ENCODE measurements at regions not wholly inside any gene's neighbourhood (a gene's known extent, or its start where the extent isn't known, plus 50 kb on each side); places are given as distances from the start of the nearest gene placed in this dataset.
"Not testable (repeated sequence)": the region's sequence is repeated elsewhere in the genome, so short reads cannot be mapped to it uniquely, and the experiment has no call there.

DNA sequence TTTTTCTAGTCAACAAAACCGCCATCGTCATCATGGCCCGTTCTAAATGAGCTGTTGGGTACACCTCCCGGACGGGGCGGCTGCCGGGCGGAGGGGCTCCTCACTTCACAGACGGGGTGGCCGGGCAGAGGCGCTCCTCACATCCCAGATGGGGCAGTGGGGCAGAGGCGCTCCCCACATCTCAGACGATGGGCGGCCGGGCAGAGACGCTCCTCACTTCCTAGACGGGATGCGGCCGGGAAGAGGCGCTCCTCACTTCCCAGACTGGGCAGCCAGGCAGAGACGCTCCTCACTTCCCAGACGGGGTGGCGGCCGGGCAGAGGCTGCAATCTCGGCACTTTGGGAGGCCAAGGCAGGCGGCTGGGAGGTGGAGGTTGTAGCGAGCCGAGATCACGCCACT, 250.7 kb upstream of the CNTN5 start:
- H3K36me3 ChIP-seq (ENCODE audit: insufficient read depth, low read length); H3K4me2 ChIP-seq (ENCODE audit: low read depth, low read length, poor library complexity, severe bottlenecking); H3K9me2 ChIP-seq (replicated peaks; ENCODE audit: insufficient read depth, low read length); H3K9ac ChIP-seq (ENCODE audit: low read length); H3K79me2 ChIP-seq (ENCODE audit: low read length); H4K20me1 ChIP-seq (ENCODE audit: insufficient read depth, low read depth, low read length); H2AFZ ChIP-seq (ENCODE audit: low read length); H3K4me1 ChIP-seq (ENCODE audit: low read length); DNase-seq; H3K27me3 ChIP-seq (ENCODE audit: low read length); H3K27ac ChIP-seq (ENCODE audit: low read length); H3K4me3 ChIP-seq (ENCODE audit: low read length): not testable (repeated sequence)
- peaks cover 66% of the 10 kb centered on the region for H3K9me3 ChIP-seq (ENCODE audit: low read length)

DNA sequence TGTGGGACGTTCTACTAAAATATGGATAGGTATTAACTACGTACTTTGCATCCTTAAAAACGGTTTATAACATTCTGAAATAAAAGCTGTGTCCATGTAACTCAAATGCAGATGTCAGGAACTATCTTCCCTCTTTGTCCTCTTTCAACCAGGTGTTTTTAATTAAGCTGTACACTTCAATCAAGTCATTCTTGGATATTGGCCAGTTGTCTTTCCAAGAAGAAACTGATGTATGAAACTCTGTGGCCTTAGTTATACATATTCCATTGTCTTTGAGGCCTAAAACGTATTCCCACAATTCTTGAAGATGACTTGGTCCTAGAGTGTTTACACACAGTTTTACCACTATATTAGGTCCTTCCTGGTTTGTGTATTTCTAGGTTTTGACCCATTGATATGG, 249.0 kb upstream of the CNTN5 start:
- no peak overlapping the region for H3K4me2 ChIP-seq (ENCODE audit: low read depth, low read length, poor library complexity, severe bottlenecking)
- no peaks in the 10 kb centered on the region for H3K27me3 ChIP-seq (ENCODE audit: low read length)
- no peaks in the 10 kb centered on the region for H3K9me2 ChIP-seq (replicated peaks; ENCODE audit: insufficient read depth, low read length)
- H3K4me1 ChIP-seq (ENCODE audit: low read length) = no peaks in the 10 kb centered on the region
- H3K36me3 ChIP-seq (ENCODE audit: insufficient read depth, low read length) = 0 out of 2 replicates have a peak, but pooled peaks cover 5% of the 10 kb centered on the region
- peaks cover 62% of the 10 kb centered on the region for H3K9me3 ChIP-seq (ENCODE audit: low read length)
- H3K4me3 ChIP-seq (ENCODE audit: low read length) = no peak overlapping the region
- no peak overlapping the region for H2AFZ ChIP-seq (ENCODE audit: low read length)
- H3K79me2 ChIP-seq (ENCODE audit: low read length) = no peaks in the 10 kb centered on the region
- no peak overlapping the region for H3K9ac ChIP-seq (ENCODE audit: low read length)
- H3K27ac ChIP-seq (ENCODE audit: low read length) = no peak overlapping the region
- no peaks in the 10 kb centered on the region for H4K20me1 ChIP-seq (ENCODE audit: insufficient read depth, low read depth, low read length)
- DNase-seq = no peak

DNA sequence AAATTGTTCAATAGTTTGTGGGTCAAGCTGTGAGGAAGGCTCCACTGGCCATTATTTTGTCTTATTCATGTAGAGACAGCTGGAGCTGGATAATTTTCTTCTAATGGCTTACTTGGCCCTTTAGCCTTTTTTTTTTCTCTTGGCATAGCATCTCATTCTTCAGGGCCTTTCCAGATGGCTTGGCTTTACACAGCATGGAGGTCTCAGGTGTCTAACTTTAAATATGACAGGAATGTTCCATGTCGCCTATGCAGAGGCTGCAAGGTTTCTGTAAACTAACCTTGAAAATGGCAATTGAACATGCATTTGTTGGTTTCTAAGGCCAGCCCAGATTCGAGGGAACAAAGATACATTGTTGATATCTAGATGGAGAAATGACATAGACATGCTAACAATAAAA, 247.9 kb upstream of the CNTN5 start:
- Histone ChIP-seq H3K79me2 (ENCODE audit: low read length) (no peaks in the 10 kb centered on the region), H3K9me2 (replicated peaks; ENCODE audit: insufficient read depth, low read length) (no peaks in the 10 kb centered on the region), H3K4me1 (ENCODE audit: low read length) (no peaks in the 10 kb centered on the region), H3K27me3 (ENCODE audit: low read length) (no peaks in the 10 kb centered on the region), H3K4me2 (ENCODE audit: low read depth, low read length, poor library complexity, severe bottlenecking) (no peak overlapping the region), H2AFZ (ENCODE audit: low read length) (no peak overlapping the region), H3K36me3 (ENCODE audit: insufficient read depth, low read length) (0 out of 2 replicates have a peak, but pooled peaks cover 5% of the 10 kb centered on the region), H3K9me3 (ENCODE audit: low read length) (peaks cover 60% of the 10 kb centered on the region), H3K4me3 (ENCODE audit: low read length) (no peak overlapping the region), H3K27ac (ENCODE audit: low read length) (no peak overlapping the region), H4K20me1 (ENCODE audit: insufficient read depth, low read depth, low read length) (no peaks in the 10 kb centered on the region), H3K9ac (ENCODE audit: low read length) (no peak overlapping the region)
- no peak for DNase-seq

DNA sequence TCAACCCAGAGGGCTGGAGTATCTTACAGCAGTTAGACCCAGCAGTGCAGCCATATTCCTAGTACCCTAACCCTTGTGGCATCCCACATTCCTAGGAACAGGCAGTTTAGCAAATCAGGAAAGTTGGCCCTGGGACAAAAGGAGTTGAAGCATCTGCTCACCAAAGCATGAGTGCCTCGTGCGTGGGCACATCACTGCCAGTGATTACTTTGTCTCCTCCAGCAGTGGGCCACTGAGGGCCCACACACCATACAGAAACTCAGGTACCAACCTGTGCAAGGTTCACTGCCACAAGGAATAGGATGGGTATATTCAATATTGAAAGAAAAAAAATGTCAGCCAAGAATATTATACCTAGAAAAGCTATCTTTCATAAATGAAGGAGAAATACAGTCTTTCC, 227.5 kb upstream of the CNTN5 start:
- H4K20me1 ChIP-seq (ENCODE audit: insufficient read depth, low read depth, low read length) = no peaks in the 10 kb centered on the region

DNA sequence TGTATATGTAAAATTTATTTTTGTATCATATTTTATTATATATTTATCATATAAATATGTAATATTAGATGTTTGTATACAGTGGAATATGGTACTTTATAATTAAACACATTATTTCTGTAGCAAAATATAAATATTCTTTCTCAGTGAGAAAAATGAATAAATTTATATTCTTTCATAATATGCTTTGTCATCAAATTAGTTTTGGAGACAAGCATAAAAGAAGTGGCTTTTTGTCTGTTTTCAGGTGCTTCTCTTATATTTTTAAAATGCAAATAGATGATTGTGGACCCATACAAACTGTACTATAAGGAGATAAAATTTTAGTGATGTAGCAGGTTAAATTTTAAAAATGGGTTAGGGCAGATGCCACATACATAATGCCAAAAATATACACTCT, 222.4 kb upstream of the CNTN5 start:
- Histone ChIP-seq H3K4me3 (ENCODE audit: low read length) (no peak overlapping the region), H3K9ac (ENCODE audit: low read length) (no peak overlapping the region), H3K79me2 (ENCODE audit: low read length) (no peaks in the 10 kb centered on the region), H2AFZ (ENCODE audit: low read length) (no peak overlapping the region), H3K4me1 (ENCODE audit: low read length) (no peaks in the 10 kb centered on the region), H3K4me2 (ENCODE audit: low read depth, low read length, poor library complexity, severe bottlenecking) (no peak overlapping the region), H3K9me3 (ENCODE audit: low read length) (peaks cover 52% of the 10 kb centered on the region), H3K27me3 (ENCODE audit: low read length) (no peaks in the 10 kb centered on the region), H3K9me2 (replicated peaks; ENCODE audit: insufficient read depth, low read length) (no peaks in the 10 kb centered on the region), H3K36me3 (ENCODE audit: insufficient read depth, low read length) (no peaks in the 10 kb centered on the region), H3K27ac (ENCODE audit: low read length) (no peak overlapping the region), H4K20me1 (ENCODE audit: insufficient read depth, low read depth, low read length) (no peaks in the 10 kb centered on the region)
- no peak for DNase-seq

More for the DNA sequence above, 227.5 kb upstream of the CNTN5 start:
- no peak for DNase-seq
- no peaks in the 10 kb centered on the region for H3K9me2 ChIP-seq (replicated peaks; ENCODE audit: insufficient read depth, low read length)
- H2AFZ ChIP-seq (ENCODE audit: low read length) = no peak overlapping the region
- H3K9ac ChIP-seq (ENCODE audit: low read length) = no peak overlapping the region
- no peaks in the 10 kb centered on the region for H3K27me3 ChIP-seq (ENCODE audit: low read length)
- H3K36me3 ChIP-seq (ENCODE audit: insufficient read depth, low read length) = no peaks in the 10 kb centered on the region
- H3K4me2 ChIP-seq (ENCODE audit: low read depth, low read length, poor library complexity, severe bottlenecking) = no peak overlapping the region
- H3K79me2 ChIP-seq (ENCODE audit: low read length) = no peaks in the 10 kb centered on the region
- peaks cover 65% of the 10 kb centered on the region for H3K9me3 ChIP-seq (ENCODE audit: low read length)
- H3K4me1 ChIP-seq (ENCODE audit: low read length) = no peaks in the 10 kb centered on the region
- no peak overlapping the region for H3K4me3 ChIP-seq (ENCODE audit: low read length)
- no peak overlapping the region for H3K27ac ChIP-seq (ENCODE audit: low read length)

DNA sequence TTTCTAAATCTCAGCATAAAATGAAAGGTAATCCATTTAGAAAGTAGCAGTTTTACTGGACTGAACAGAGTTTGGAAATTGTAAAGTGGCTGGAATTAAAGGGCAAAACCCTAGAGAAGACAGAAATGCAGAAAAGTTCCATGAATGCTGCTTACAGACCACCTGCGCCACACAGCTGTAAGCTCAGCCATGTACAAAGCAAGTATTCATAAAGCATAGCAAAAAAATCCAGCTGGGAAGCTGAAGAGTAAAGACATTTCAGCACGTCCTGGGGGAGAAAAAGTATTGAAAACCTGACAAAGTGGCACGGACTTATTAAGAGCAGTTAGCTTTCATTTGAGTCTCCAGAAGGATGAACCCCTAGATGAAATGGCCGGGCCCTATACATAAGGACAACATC, 220.1 kb upstream of the CNTN5 start:
- Histone ChIP-seq H3K9me2 (replicated peaks; ENCODE audit: insufficient read depth, low read length) (no peaks in the 10 kb centered on the region), H4K20me1 (ENCODE audit: insufficient read depth, low read depth, low read length) (no peaks in the 10 kb centered on the region), H3K4me2 (ENCODE audit: low read depth, low read length, poor library complexity, severe bottlenecking) (no peak overlapping the region), H3K27ac (ENCODE audit: low read length) (no peak overlapping the region), H3K4me1 (ENCODE audit: low read length) (no peaks in the 10 kb centered on the region), H3K27me3 (ENCODE audit: low read length) (no peaks in the 10 kb centered on the region), H3K9me3 (ENCODE audit: low read length) (peaks cover 61% of the 10 kb centered on the region), H3K4me3 (ENCODE audit: low read length) (no peak overlapping the region), H3K36me3 (ENCODE audit: insufficient read depth, low read length) (no peaks in the 10 kb centered on the region), H3K9ac (ENCODE audit: low read length) (no peak overlapping the region), H3K79me2 (ENCODE audit: low read length) (no peaks in the 10 kb centered on the region), H2AFZ (ENCODE audit: low read length) (no peak overlapping the region)
- no peak for DNase-seq

DNA sequence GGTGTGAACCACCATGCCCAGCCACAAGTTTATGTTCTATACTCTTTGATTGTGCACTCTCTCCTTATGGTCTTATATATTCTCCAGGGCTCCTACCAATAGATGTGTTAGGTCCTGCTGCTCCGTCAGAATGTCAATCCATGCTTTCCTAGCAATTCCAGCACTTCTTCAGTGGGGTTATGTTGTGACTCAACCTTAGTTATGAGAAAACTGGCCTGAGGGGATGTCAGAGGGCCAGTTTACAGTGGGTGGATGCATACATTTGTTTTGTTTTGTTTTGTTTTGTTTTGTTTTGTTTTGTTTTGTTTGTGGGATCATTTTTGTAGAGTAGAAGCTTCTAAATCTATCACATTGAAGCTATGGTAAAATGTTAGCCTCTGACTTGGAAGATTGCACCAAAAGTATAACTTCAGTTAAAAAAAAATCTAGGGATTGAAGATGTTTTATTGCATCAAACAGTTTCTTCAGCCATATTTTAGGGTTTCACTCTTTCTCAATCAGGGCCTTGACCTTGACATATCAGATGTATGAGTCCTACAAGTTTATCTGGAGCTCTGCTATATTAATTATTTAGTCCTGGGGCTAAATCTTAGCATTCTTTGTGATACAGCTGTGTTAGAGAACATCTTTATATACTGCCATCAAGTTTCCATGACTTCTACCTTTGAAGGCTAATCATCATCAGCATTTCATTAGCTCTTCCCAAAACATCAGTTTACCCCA, 191.6 kb upstream of the CNTN5 start:
- Histone ChIP-seq H3K36me3 (ENCODE audit: insufficient read depth, low read length) (no peaks in the 10 kb centered on the region), H4K20me1 (ENCODE audit: insufficient read depth, low read depth, low read length) (no peaks in the 10 kb centered on the region), H2AFZ (ENCODE audit: low read length) (no peak overlapping the region), H3K4me1 (ENCODE audit: low read length) (no peaks in the 10 kb centered on the region), H3K27ac (ENCODE audit: low read length) (no peak overlapping the region), H3K79me2 (ENCODE audit: low read length) (no peaks in the 10 kb centered on the region), H3K27me3 (ENCODE audit: low read length) (no peaks in the 10 kb centered on the region), H3K9me3 (ENCODE audit: low read length) (peaks cover 86% of the 10 kb centered on the region), H3K4me2 (ENCODE audit: low read depth, low read length, poor library complexity, severe bottlenecking) (no peak overlapping the region), H3K4me3 (ENCODE audit: low read length) (no peak overlapping the region), H3K9me2 (replicated peaks; ENCODE audit: insufficient read depth, low read length) (no peaks in the 10 kb centered on the region), H3K9ac (ENCODE audit: low read length) (no peak overlapping the region)
- DNase-seq = no peak

DNA sequence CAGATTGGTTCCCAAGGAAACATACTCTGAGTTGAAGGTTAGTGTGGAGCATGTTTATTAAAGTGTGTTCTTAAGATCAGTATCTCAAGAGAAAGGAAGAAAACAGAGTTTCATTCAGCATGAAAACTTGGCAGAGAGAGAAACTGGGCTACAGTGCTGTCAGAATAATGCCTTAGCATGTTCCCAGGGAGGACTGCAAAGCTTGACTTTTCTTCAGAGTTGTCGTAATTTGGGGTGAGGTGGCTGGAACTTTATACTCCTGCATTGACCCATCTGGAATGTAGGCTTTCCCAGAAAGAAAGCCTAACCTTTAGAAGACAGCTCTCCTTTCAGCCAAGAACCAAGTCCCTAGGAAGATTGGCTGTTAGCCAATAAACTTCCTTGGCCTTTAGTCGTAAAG, 190.8 kb upstream of the CNTN5 start:
- no peak overlapping the region for H2AFZ ChIP-seq (ENCODE audit: low read length)
- H3K4me3 ChIP-seq (ENCODE audit: low read length) = no peak overlapping the region
- H3K4me1 ChIP-seq (ENCODE audit: low read length) = no peaks in the 10 kb centered on the region
- DNase-seq = no peak
- no peak overlapping the region for H3K4me2 ChIP-seq (ENCODE audit: low read depth, low read length, poor library complexity, severe bottlenecking)
- no peaks in the 10 kb centered on the region for H4K20me1 ChIP-seq (ENCODE audit: insufficient read depth, low read depth, low read length)
- no peaks in the 10 kb centered on the region for H3K27me3 ChIP-seq (ENCODE audit: low read length)
- H3K79me2 ChIP-seq (ENCODE audit: low read length) = no peaks in the 10 kb centered on the region
- peaks cover 87% of the 10 kb centered on the region for H3K9me3 ChIP-seq (ENCODE audit: low read length)
- H3K9me2 ChIP-seq (replicated peaks; ENCODE audit: insufficient read depth, low read length) = no peaks in the 10 kb centered on the region
- no peak overlapping the region for H3K27ac ChIP-seq (ENCODE audit: low read length)
- no peaks in the 10 kb centered on the region for H3K36me3 ChIP-seq (ENCODE audit: insufficient read depth, low read length)
- H3K9ac ChIP-seq (ENCODE audit: low read length) = no peak overlapping the region
